ENCODE measurements at regions not wholly inside any gene's neighbourhood (a gene's known extent, or its start where the extent isn't known, plus 50 kb on each side); places are given as distances from the start of the nearest gene placed in this dataset.

DNA sequence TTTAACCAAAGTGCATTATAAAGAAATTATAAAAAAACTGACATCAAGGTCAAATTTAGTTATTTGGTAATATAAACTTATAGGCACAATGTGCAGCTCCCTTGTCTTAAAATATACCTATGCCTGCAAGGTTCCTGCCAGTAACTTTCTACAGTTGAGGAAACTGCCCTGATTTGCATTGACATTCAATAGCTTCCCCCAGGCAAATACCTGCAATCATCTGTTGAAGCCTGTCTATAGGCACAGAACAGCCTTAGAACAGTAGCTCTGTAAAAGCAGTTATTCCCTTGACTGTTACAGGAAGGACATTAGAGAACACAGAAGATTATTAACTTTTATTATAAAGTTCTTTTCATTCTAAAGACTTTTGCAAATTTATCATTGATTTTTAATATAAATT, 1239.5 kb downstream of the PCDH9 start:
- no peaks in the 10 kb centered on the region for H3K4me1 ChIP-seq (ENCODE audit: low read length)
- no peak for DNase-seq

DNA sequence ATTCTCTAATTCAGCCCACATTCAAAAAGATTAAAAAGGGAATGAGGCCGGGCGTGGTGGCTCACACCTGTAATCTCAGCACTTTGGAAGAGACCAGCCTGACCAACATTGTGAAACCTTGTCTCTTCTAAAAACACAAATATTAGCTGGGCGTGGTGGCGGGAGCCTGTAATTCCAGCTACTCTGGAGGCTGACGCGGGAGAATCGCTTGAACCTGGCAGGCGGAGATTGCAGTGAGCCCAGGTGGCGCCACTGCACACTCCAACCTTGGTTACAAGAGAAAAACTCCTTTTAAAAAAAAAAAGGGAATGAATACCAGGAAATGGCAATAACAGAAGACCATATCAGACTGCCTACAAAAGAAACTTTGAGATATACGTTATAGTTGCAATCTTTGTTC, 1244.5 kb downstream of the PCDH9 start:
- Histone ChIP-seq H4K20me1 (ENCODE audit: insufficient read depth, low read length) (no peaks in the 10 kb centered on the region), H3F3A (ENCODE audit: insufficient read depth, low read length) (no peaks in the 10 kb centered on the region), H3K9ac (ENCODE audit: low read length) (no peak overlapping the region), H3K4me1 (ENCODE audit: low read length) (no peaks in the 10 kb centered on the region), H3K79me2 (ENCODE audit: low read length) (no peaks in the 10 kb centered on the region), H3K4me3 (ENCODE audit: low read length) (no peak overlapping the region), H3K4me2 (ENCODE audit: low read depth, low read length) (no peak overlapping the region), H3K36me3 (replicated peaks; ENCODE audit: insufficient read depth, low read length) (no peaks in the 10 kb centered on the region), H2AFZ (ENCODE audit: low read length) (no peak overlapping the region), H3K27me3 (replicated peaks; ENCODE audit: insufficient read depth, low read length) (no peaks in the 10 kb centered on the region), H3K9me3 (replicated peaks; ENCODE audit: insufficient read depth, low read length) (no peaks in the 10 kb centered on the region), H3K27ac (ENCODE audit: low read length) (no peak overlapping the region), H3K9me2 (replicated peaks; ENCODE audit: insufficient read depth, low read length) (no peaks in the 10 kb centered on the region)
- no peak for DNase-seq
- TF ChIP-seq EZH2 (optimal IDR thresholded peaks at IDR 0.05; ENCODE audit: low read depth, low read length), result no peak
- TF ChIP-seq EZH2phosphoT487 (IDR thresholded peaks at IDR 0.05; ENCODE audit: low read length), result no peak
- TF ChIP-seq, protein P1, sequence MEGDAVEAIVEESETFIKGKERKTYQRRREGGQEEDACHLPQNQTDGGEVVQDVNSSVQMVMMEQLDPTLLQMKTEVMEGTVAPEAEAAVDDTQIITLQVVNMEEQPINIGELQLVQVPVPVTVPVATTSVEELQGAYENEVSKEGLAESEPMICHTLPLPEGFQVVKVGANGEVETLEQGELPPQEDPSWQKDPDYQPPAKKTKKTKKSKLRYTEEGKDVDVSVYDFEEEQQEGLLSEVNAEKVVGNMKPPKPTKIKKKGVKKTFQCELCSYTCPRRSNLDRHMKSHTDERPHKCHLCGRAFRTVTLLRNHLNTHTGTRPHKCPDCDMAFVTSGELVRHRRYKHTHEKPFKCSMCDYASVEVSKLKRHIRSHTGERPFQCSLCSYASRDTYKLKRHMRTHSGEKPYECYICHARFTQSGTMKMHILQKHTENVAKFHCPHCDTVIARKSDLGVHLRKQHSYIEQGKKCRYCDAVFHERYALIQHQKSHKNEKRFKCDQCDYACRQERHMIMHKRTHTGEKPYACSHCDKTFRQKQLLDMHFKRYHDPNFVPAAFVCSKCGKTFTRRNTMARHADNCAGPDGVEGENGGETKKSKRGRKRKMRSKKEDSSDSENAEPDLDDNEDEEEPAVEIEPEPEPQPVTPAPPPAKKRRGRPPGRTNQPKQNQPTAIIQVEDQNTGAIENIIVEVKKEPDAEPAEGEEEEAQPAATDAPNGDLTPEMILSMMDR (IDR thresholded peaks at IDR 0.05; ENCODE audit: low read length), result no peak

More for the DNA sequence above, 1239.5 kb downstream of the PCDH9 start:
- H3K9me3 ChIP-seq (replicated peaks; ENCODE audit: insufficient read depth, low read length), result no peaks in the 10 kb centered on the region
- no peaks in the 10 kb centered on the region for H3K79me2 ChIP-seq (ENCODE audit: low read length)
- H3K27ac ChIP-seq (ENCODE audit: low read length), result no peak overlapping the region
- no peaks in the 10 kb centered on the region for H3F3A ChIP-seq (ENCODE audit: insufficient read depth, low read length)
- no peak for TF ChIP-seq EZH2phosphoT487 (IDR thresholded peaks at IDR 0.05; ENCODE audit: low read length)
- no peak for TF ChIP-seq EZH2 (optimal IDR thresholded peaks at IDR 0.05; ENCODE audit: low read depth, low read length)
- TF ChIP-seq, protein P1 (IDR thresholded peaks at IDR 0.05; ENCODE audit: low read length), result no peak
- no peak overlapping the region for H2AFZ ChIP-seq (ENCODE audit: low read length)
- H3K36me3 ChIP-seq (replicated peaks; ENCODE audit: insufficient read depth, low read length), result no peaks in the 10 kb centered on the region
- H3K4me2 ChIP-seq (ENCODE audit: low read depth, low read length), result no peak overlapping the region
- H4K20me1 ChIP-seq (ENCODE audit: insufficient read depth, low read length), result no peaks in the 10 kb centered on the region
- no peaks in the 10 kb centered on the region for H3K9me2 ChIP-seq (replicated peaks; ENCODE audit: insufficient read depth, low read length)
- H3K27me3 ChIP-seq (replicated peaks; ENCODE audit: insufficient read depth, low read length), result no peaks in the 10 kb centered on the region
- no peak overlapping the region for H3K9ac ChIP-seq (ENCODE audit: low read length)
- no peak overlapping the region for H3K4me3 ChIP-seq (ENCODE audit: low read length)

DNA sequence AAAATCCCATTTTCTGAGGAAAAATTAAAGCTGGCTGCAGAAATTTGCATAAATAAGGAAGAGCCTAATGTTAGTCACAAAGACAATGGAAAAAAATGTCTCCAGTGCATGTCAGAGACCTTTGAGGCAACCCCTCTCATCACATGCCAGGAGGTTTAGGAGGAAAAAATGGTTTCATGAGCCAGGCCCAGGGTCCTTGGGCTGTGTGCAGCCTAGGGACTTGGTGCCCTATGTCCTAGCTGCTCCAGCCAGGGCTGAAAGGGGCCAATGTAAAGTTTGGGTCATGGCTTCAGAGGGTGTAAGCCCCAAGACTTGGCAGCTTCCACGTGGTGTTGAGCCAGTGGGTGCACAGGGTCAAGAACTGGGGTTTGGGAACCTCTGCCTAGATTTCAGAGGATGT, 1252.6 kb downstream of the PCDH9 start:
- no peak for DNase-seq

More for the DNA sequence above, 1252.6 kb downstream of the PCDH9 start:
- Histone ChIP-seq H3K4me2 (ENCODE audit: low read depth, low read length) (no peak overlapping the region), H2AFZ (ENCODE audit: low read length) (no peak overlapping the region), H3K9ac (ENCODE audit: low read length) (no peak overlapping the region), H3K27ac (ENCODE audit: low read length) (no peak overlapping the region), H3K27me3 (replicated peaks; ENCODE audit: insufficient read depth, low read length) (no peaks in the 10 kb centered on the region), H3K79me2 (ENCODE audit: low read length) (no peaks in the 10 kb centered on the region), H3K9me2 (replicated peaks; ENCODE audit: insufficient read depth, low read length) (no peaks in the 10 kb centered on the region), H3F3A (ENCODE audit: insufficient read depth, low read length) (no peaks in the 10 kb centered on the region), H3K4me3 (ENCODE audit: low read length) (no peak overlapping the region), H3K4me1 (ENCODE audit: low read length) (no peaks in the 10 kb centered on the region), H3K36me3 (replicated peaks; ENCODE audit: insufficient read depth, low read length) (no peaks in the 10 kb centered on the region), H4K20me1 (ENCODE audit: insufficient read depth, low read length) (no peaks in the 10 kb centered on the region), H3K9me3 (replicated peaks; ENCODE audit: insufficient read depth, low read length) (no peaks in the 10 kb centered on the region)
- TF ChIP-seq, protein P1 (IDR thresholded peaks at IDR 0.05; ENCODE audit: low read length), result no peak
- TF ChIP-seq EZH2phosphoT487 (IDR thresholded peaks at IDR 0.05; ENCODE audit: low read length) (no peak), EZH2 (optimal IDR thresholded peaks at IDR 0.05; ENCODE audit: low read depth, low read length) (no peak)

Measured in MM.1S (cell line).